CD4-positive, alpha-beta T cell (primary cell): ENCODE measurements at regions not wholly inside any gene's neighbourhood (a gene's known extent, or its start where the extent isn't known, plus 50 kb on each side); places are given as distances from the start of the nearest gene placed in this dataset.

ENCODE experiments used
- ATAC-seq: fragments of 200-7000 bp; cut with Tn5 transposase; one replicate; pipeline ENCODE4 v1.10.0; 2022; ENCODE audit warnings: mild to moderate bottlenecking; ENCODE audit not compliant: poor library complexity
- CTCF ChIA-PET: fragments of 350-600 bp; sonication (Branson Sonifier 250); formaldehyde crosslinking; loops from one replicate; lab custom pipeline; 2021; ENCODE audit warnings: antibody characterized with exemption, inconsistent platforms; lab: Charles Lee
- POLR2A ChIA-PET: fragments of 350-600 bp; sonication (Branson Sonifier 250); formaldehyde crosslinking; loops from one replicate; lab custom pipeline; 2021; ENCODE audit warnings: antibody characterized with exemption, inconsistent platforms; lab: Charles Lee
- DNase-seq, 14 experiments: peaks; one replicate each; pipeline ENCODE4 v3.0.0-alpha.2; 2013 to 2020; ENCODE audit warnings: mixed read lengths in 2 of 14
- H3K27ac ChIP-seq, 2 donors: one replicate each; pipeline versions ENCODE4 v1.5.1 to v1.7.0; 2013; ENCODE audit warnings: low read length in 2 of 2, low read depth in 1 of 2, mild to moderate bottlenecking in 1 of 2
- H3K27me3 ChIP-seq, 2 experiments: 1 replicate in 1 of 2; 2 replicates in 1 of 2; pipeline versions ENCODE4 v1.6.1 to v1.7.0; 2013; ENCODE audit warnings: low read length in 2 of 2, control low read depth in 1 of 2, mild to moderate bottlenecking in 1 of 2, moderate library complexity in 1 of 2; ENCODE audit not compliant: insufficient read depth in 2 of 2, control insufficient read depth in 1 of 2
- H3K36me3 ChIP-seq: one replicate; pipeline ENCODE4 v1.6.1; 2013; ENCODE audit warnings: low read length, control low read depth; ENCODE audit not compliant: insufficient read depth
- H3K4me1 ChIP-seq: one replicate; pipeline ENCODE4 v1.6.1; 2013; ENCODE audit warnings: low read length, control low read depth; ENCODE audit not compliant: insufficient read depth
- H3K4me3 ChIP-seq: one replicate; pipeline ENCODE4 v1.5.1; 2013; ENCODE audit warnings: mild to moderate bottlenecking, low read length, moderate library complexity
- H3K9me3 ChIP-seq, 2 experiments: 1 replicate in 1 of 2; 2 replicates in 1 of 2; pipeline versions ENCODE4 v1.6.1 to v1.7.0; 2013; ENCODE audit warnings: low read length in 2 of 2, mild to moderate bottlenecking in 2 of 2, control low read depth in 1 of 2, moderate library complexity in 1 of 2; ENCODE audit not compliant: control insufficient read depth in 1 of 2, insufficient read depth in 1 of 2
- H3K27ac Mint-ChIP-seq: one replicate; pipeline ENCODE4 v1.8.0; 2020; ENCODE audit warnings: mixed read lengths
- H3K27me3 Mint-ChIP-seq: one replicate; pipeline ENCODE4 v1.8.0; 2021; ENCODE audit warnings: mixed read lengths
- H3K36me3 Mint-ChIP-seq: one replicate; pipeline ENCODE4 v1.8.0; 2021; ENCODE audit warnings: low read depth, mixed read lengths
- H3K4me1 Mint-ChIP-seq: one replicate; pipeline ENCODE4 v1.8.0; 2021; ENCODE audit warnings: low read depth, mixed read lengths
- H3K4me3 Mint-ChIP-seq: one replicate; pipeline ENCODE4 v1.8.0; 2020; ENCODE audit warnings: mild to moderate bottlenecking, mixed read lengths
- H3K9me3 Mint-ChIP-seq: one replicate; pipeline ENCODE4 v1.8.0; 2020; ENCODE audit warnings: mixed read lengths
- CTCF ChIP-seq: fragments of 200-600 bp; IDR thresholded peaks from one replicate; pipeline ENCODE4 v1.8.0; 2022; ENCODE audit warnings: antibody characterized with exemption, mild to moderate bottlenecking
- intact Hi-C, 2 experiments: fragments of 100-400 bp; cut with DNase I in 1 of 2; cut with micrococcal nuclease in 1 of 2; formaldehyde crosslinking; loops; one replicate each; pipeline versions ENCODE4 v1.15.1 to v1.9.0; 2023 to 2025; cut with DNase I, micrococcal nuclease

- no peak for DNase-seq
- no peaks in the 10 kb centered on the region for H3K27me3 ChIP-seq
- no peak for ATAC-seq
- H3K36me3 ChIP-seq: no peaks in the 10 kb centered on the region
- Mint-ChIP-seq H3K36me3 (no peaks in the 10 kb centered on the region), H3K4me3 (no peak overlapping the region), H3K27me3 (no peaks in the 10 kb centered on the region), H3K27ac (no peak overlapping the region), H3K9me3 (peaks cover 9% of the 10 kb centered on the region), H3K4me1 (no peaks in the 10 kb centered on the region)
- no peak overlapping the region for H3K27ac ChIP-seq
- no peak for TF ChIP-seq CTCF
- H3K4me1 ChIP-seq: no peaks in the 10 kb centered on the region
- H3K4me3 ChIP-seq: no peak overlapping the region
- CTCF ChIA-PET: no interaction called here
- POLR2A ChIA-PET: no interaction called here
- no peaks in the 10 kb centered on the region for H3K9me3 ChIP-seq
- intact Hi-C loops: no loop called here
Measured at GRCh38 chr10:108862676-108863350, 1060.5 kb downstream of the XPNPEP1 start.

GRCh38 chr10:108861181-108861754, 1062.0 kb downstream of the XPNPEP1 start:
- no peak for TF ChIP-seq CTCF

GRCh38 chr10:108852211-108852610, 1071.1 kb downstream of the XPNPEP1 start:
- Histone ChIP-seq H3K36me3 (no peaks in the 10 kb centered on the region), H3K9me3 (no peaks in the 10 kb centered on the region), H3K27ac (no peak overlapping the region), H3K4me1 (no peaks in the 10 kb centered on the region), H3K4me3 (no peak overlapping the region), H3K27me3 (no peaks in the 10 kb centered on the region)
- no peak for DNase-seq
- Mint-ChIP-seq H3K36me3 (no peaks in the 10 kb centered on the region), H3K27me3 (no peaks in the 10 kb centered on the region), H3K9me3 (peaks cover 3% of the 10 kb centered on the region), H3K4me3 (no peak overlapping the region), H3K4me1 (no peaks in the 10 kb centered on the region), H3K27ac (no peak overlapping the region)
- TF ChIP-seq CTCF: no peak
- intact Hi-C loops: no loop called here
- ChIA-PET POLR2A (no interaction called here), CTCF (no interaction called here)
- ATAC-seq: no peak

More at GRCh38 chr10:108861181-108861754, 1062.0 kb downstream of the XPNPEP1 start:
- H3K36me3 ChIP-seq: no peaks in the 10 kb centered on the region
- H3K27ac ChIP-seq: no peak overlapping the region
- H3K9me3 ChIP-seq: no peaks in the 10 kb centered on the region
- CTCF ChIA-PET: no interaction called here
- H3K4me3 ChIP-seq: no peak overlapping the region
- Mint-ChIP-seq H3K4me1 (no peaks in the 10 kb centered on the region), H3K27ac (no peak overlapping the region), H3K4me3 (no peak overlapping the region), H3K36me3 (no peaks in the 10 kb centered on the region), H3K9me3 (peaks cover 9% of the 10 kb centered on the region), H3K27me3 (no peaks in the 10 kb centered on the region)
- H3K4me1 ChIP-seq: no peaks in the 10 kb centered on the region
- no peaks in the 10 kb centered on the region for H3K27me3 ChIP-seq
- POLR2A ChIA-PET: no interaction called here
- intact Hi-C loops: no loop called here
- no peak for ATAC-seq
- DNase-seq: no peak
